ENCODE measurements at regions not wholly inside any gene's neighbourhood (a gene's known extent, or its start where the extent isn't known, plus 50 kb on each side); places are given as distances from the start of the nearest gene placed in this dataset.
"Not testable (repeated sequence)": the region's sequence is repeated elsewhere in the genome, so short reads cannot be mapped to it uniquely, and the experiment has no call there.

DNA sequence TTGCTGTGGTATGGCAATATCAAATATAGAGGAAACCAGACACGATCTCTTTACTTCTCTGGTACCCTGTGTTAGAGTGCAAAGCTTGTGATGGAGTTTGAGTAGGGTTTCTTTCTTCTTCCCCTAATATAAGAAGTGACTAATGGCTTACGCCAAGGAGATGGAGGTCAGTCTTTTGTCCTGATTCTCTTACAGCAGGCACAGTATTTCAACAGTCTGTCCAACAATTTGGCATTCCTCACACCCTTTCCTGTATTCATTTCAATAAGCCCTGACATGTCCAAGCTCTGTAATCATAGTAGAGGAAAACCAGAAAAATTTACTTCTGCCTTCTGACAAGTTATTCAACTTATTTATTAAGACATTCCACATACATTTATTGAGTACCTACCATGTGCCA, 546.2 kb downstream of the TMEM135 start:
- no peak for DNase-seq (ENCODE audit: low read depth in 2 of 3, low spot score in 2 of 3)

DNA sequence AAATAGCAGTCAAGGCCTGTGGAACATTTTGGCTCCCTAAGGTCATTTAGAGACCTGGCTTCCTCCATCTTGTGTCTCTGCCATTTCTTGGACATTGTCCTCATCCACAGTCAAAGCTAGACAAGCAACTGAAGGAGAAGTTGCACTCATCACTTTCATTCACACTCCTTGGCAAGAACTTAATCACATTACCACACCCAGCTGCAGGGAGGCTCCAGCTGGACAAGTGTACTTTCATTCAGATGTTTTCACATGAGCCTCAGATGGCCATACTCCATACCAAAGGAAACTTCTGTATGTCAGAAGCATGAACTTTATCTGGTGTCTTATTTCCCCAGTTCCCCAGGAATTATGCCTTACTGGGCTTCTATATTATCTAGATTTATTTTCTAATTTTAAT, 537.4 kb downstream of the TMEM135 start:
- DNase-seq (ENCODE audit: low read depth in 2 of 3, low spot score in 2 of 3): no peak

DNA sequence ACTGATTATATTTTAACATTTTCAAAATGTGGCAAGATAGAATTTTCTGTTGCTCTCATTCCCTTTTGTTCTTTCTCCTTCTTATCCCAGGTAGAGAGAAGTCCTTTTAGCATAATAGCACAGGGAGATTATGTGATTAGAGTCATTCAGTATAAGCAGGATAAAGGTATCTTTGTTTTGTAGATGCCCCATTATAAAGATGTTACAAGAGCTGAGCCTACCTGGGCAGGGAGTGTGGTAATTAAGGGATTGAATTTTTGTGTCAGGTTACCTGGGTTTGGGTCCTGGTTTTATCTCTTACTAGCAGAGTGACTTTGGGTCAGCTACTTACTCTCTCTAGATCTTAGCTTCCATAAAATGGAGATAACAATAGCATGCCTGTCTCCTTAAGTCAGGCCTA, 536.5 kb downstream of the TMEM135 start:
- no peak for DNase-seq (ENCODE audit: low read depth in 2 of 3, low spot score in 2 of 3)

DNA sequence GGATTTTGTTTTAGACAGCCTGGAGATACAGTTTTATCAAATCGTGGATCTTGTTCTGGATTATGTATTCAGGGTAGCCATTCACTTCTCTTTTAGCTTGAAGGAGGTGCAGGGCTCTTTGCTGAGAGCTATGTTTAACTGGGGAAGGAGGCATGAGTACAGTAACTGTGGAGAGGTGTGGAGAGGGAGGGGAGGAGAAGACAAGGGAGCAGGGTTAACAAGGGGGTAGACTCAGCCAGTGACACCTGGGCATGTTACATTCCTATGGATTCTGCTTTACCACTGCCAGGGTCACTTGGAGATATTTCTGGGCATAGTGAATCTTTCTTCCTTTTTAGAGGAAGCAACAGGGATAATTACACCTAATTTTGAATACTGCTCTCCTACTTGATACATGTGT, 536.0 kb downstream of the TMEM135 start:
- no peak for DNase-seq (ENCODE audit: low read depth in 2 of 3, low spot score in 2 of 3)

DNA sequence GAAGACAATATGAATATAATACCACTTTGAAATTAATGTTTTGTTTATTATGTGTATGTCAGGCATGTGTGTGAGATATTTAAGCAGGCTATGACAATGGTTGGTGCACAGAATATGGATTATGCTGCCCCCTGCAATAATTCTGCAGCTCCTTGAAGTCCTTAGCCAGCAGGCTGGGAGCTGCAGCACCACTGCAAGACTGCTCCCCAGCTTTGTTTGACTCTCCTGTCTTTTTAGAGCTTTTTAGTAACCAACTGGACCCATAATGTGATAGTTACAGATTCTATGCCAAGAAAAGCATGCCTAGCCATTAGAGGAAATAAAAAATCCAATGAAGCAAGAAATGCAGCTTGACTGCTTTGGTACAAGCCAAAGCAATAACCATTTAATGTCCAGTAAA, 535.1 kb downstream of the TMEM135 start:
- DNase-seq (ENCODE audit: low read depth in 2 of 3, low spot score in 2 of 3): no peak

DNA sequence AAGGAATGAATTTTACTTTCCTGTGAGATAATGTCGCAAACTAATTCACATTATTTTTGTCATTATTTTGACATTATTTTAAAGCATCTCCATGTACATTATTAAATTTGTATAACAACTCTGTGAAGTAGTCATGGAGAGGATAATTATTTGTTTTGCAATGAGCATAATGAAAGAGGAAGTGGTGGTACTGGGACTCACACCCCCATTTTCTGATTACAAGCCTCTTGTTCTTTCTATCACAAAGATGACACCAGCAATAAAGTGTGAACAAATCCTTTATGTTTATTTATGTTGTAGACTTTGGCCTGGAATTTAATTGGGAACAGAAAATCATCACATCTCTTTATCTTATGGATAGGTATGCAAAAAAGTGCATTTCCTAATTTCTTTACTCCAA, 522.6 kb downstream of the TMEM135 start:
- DNase-seq (ENCODE audit: low read depth in 2 of 3, low spot score in 2 of 3): peak in 1 of 3 donors; percentile 10

DNA sequence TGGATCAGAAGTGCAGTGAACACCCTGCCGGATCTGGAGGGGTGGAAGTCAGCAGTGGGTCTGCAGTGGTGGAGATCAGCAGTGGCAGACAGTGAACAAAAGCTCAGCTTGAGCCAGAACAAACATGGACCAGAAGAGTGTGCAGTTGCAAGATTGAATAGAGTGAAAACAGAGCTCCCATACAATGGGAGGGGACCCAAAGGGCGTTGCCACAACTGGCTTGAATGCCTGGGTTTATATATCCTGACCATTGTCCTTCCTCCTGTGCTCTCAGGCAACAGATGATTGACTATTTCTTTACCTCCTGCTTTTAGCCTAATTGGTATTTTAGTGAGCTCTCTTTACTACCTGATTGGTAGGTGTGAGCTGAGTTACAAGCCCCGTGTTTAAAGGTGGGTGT, 522.1 kb downstream of the TMEM135 start:
- DNase-seq (ENCODE audit: low read depth in 2 of 3, low spot score in 2 of 3): not testable (repeated sequence)

DNA sequence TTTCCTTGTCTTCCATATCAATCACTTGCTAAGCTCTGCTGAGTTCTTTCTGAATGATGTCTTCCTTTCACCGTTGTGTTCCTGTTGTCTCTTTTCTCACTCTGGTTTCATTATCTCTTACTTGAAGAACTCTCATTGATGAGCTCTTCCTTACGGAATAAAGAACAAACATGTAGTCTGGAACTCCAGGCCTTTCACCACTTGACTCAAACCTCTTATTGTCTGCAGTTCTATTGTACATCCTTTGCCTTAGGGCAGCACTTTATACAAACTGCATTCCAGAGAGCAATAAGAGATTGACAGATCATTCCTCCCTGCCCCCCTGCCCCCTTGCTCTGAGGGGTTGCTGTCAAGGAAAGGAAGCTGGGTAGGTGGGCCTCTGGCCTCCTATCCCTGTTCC, 517.4 kb downstream of the TMEM135 start:
- no peak for DNase-seq (ENCODE audit: low read depth in 2 of 3, low spot score in 2 of 3)

DNA sequence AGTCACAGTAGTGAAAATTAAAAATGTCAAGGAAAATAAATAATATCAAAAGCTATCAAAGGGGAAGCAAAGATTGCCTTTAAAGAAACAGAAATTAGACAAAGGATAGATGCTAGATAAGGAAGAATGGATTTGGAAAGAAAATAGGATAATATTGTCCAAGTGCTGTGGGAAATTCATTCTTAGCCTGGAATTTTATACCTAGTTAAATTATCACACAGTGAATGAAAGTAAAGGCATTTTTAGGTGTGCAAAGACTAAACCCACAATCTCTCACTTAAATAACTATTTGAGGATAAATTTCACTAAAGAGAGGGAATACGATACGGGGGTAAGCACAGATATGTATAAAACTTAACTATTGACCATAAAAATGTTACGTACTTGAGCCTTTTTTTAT, 511.1 kb downstream of the TMEM135 start:
- DNase-seq (ENCODE audit: low read depth in 2 of 3, low spot score in 2 of 3): no peak

DNA sequence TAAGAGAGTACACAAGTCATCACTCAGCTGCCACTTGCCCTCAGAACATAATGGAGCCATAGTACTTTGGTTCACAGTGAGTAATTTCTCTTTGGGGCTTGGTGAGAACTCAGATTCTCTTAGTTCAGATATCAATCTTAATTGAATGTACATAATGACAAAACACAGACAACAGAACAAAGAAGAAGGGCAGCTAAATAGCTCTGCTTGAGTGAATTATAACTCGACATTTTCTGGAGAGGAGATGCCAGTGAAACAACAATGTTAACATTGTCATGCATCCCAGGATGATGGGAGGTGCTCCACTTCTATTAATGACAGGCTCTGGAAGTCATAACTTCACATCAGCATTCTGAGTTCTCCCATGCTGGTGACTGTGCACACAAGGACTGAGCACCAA, 508.1 kb downstream of the TMEM135 start:
- no peak for DNase-seq (ENCODE audit: low read depth in 2 of 3, low spot score in 2 of 3)

DNA sequence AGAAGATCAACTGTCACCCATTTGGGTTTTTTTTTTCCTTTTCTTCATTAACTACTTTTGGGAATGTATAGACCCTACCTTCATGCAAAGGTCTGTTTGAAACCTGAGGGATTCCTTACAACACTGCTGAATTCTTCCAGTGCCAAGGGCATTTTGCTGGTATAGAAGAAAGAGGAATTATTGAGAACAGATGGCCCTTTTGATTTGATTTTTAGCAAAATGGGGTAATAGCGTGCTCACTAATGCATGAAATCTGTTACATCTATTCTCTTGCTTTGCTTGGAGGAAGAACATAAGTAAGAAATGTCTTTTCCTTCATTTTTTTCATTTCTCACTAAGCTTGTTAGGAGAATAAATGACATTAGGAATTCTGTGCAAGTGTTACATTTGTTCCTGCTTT, 501.9 kb downstream of the TMEM135 start:
- DNase-seq (ENCODE audit: low read depth in 2 of 3, low spot score in 2 of 3): no peak

DNA sequence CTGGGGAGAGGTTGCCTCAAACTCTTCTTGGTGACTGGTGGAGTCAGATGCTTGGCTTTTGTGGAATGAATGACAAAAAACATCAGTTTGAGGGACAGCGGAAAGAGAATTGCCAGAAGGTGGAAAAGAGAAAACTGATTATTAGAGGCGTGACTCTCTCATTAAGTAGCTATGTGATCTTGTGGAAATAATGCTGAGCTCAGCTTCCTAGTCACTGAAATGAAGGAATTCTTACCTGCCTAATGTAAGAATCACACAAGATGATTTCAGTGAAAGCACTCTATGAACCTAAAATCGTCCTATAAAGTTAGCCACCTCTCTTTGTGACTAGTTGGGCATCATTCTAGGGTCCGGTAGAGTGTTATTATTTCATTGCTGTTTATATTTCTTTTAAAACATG, 498.8 kb downstream of the TMEM135 start:
- no peak for DNase-seq (ENCODE audit: low read depth in 2 of 3, low spot score in 2 of 3)

DNA sequence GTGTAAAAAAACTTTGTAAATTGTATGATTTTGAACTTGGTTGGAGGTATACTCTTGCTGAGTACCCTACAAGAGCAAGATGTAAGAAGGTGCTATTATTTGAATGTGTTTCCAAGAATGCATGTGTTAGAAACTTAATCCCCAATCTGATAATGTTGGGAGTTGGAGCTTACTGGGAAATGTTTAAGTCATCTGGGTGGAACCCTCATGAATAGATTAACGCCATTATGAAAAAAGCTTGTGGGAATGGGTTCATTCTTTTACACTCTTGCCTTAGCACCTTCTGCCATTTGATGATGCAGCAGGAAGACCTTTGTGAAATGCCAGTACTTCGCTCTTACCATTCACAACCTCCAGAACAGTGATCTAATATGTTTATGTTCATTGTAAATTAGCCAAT, 498.3 kb downstream of the TMEM135 start:
- DNase-seq (ENCODE audit: low read depth in 2 of 3, low spot score in 2 of 3): no peak

DNA sequence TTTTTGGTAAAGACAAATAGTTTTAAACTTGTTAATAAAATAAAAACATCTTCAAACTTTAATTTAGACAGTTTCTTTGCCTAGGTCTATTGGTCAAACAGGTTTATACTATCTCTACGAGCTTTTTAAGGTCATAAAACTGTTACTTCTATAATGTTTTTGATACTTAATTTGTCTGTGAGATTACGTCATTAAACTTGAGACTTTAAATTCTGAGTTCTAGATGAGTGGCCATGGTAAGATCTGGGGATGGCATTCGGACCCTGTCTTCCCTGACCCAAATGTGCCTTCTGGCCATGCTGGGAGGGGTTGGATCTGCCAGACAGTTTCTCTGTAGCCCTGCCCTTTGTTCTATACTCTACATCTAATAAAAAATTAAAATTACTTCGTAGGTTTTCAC, 497.8 kb downstream of the TMEM135 start:
- DNase-seq (ENCODE audit: low read depth in 2 of 3, low spot score in 2 of 3): no peak

DNA sequence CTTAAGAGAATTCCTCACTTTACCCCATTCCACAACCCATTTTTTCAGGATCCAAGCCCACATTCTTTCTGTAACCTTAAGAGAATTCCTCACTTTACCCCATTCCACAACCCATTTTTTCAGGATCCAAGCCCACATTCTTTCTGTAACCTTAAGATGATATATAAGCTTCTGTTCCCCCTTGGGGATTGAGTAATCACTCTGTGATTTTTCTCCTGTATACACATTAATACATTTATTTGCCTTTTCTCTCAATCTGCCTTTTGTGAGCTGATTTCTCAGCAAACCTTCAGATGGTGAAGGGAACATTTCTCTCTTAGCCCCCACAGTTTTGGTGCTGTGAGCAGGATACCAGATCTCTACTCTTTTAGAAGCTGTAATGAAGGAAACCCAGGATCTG, 494.1 kb downstream of the TMEM135 start:
- DNase-seq (ENCODE audit: low read depth in 2 of 3, low spot score in 2 of 3): not testable (repeated sequence)

DNA sequence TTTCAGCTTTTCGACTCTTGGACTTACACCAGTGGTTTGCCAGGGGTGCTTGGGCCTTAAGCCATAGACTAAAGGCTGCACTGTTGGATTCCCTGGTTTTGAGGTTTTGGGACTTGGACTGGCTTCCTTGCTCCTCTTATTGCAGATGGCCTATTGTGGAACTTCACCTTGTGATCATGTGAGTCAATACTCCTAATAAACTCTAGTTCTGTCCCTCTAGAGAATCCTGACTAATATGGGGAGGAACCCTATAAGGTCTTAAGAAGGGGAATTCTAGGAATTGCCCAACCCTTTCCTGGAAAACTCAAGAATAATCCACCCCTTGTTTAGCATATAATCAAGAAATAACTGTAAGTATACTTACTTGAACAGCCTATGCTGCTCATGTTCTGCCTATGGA, 491.8 kb downstream of the TMEM135 start:
- no peak for DNase-seq (ENCODE audit: low read depth in 2 of 3, low spot score in 2 of 3)

DNA sequence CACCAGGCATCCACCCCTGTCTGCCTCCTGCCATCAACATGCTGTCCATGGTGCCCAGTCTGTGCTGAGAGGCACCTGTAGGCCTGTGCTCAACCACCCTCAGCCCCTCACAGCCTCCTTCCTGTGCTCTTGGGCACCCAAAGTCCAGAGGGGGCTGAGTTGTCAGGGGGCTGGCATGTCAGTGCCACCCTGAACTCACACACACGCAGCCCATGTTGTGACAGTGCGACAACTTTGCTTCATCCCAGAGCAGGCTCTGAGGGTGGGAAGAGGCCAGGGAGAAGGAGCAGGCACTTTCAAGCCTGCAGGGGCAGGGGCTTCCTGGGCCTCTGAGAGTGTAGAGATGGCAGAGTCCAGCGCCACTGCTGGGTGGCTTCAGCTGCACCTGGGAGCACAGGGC, 491.0 kb downstream of the TMEM135 start:
- DNase-seq (ENCODE audit: low read depth in 2 of 3, low spot score in 2 of 3): no peak

DNA sequence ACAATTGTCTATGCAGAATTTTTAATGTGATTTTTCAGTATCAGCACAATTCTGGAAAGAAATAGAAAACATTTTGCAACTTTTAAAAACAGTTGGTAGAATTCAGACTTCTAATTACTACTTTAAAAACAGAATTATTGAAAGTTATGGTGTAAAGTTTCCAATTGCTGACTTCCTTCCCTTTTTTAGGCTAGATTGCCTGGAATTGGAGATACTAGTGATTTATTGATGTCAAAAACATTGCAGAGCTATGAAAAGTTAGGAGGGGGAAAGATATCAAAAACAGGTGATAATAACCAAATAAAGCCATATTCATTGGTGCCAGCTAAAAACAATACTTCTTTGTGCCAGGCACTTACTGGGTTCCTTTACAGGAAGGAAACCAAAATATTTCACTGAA, 485.5 kb downstream of the TMEM135 start:
- DNase-seq (ENCODE audit: low read depth in 2 of 3, low spot score in 2 of 3): peak in 2 of 3 donors; percentile 15 to 69

DNA sequence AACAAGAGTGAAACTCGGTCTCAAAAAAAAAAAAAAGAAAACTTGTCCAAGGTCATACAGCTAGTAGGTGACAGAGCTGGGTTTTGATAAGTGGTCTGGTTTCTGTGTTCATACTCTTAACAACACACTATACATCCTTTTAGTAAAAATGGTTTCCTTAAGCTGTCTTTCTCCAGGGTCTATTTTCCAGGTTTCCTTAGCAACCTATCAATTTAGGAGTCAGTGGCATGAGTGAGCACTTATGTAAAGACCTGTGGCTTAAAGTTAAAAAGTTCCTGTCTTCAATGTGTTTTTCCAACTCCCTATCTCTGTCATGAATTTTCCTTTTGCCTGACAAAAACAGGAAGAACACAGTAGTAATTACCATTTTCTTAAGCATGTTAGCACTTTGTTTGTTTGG, 480.5 kb downstream of the TMEM135 start:
- DNase-seq (ENCODE audit: low read depth in 2 of 3, low spot score in 2 of 3): peak in 2 of 3 donors; percentile 22 to 70

DNA sequence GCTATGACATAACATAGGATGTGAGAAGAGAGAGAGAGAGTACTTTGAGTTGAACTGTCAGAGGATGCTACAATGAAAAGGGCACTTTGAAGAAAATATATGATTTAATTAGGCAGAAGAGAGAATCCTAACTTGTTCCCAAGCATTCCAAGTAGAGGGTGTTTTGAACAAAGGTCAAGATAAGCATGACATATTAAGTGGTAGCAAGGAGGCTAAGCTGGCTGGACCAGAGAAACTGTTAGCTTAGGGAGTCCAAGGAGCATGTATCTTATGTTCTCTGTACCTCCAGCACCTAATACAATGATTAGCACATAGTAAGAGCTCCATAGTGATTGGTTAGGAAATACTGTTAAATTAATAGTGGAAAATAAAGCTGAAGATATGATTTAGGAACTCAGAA, 479.6 kb downstream of the TMEM135 start:
- no peak for DNase-seq (ENCODE audit: low read depth in 2 of 3, low spot score in 2 of 3)

DNA sequence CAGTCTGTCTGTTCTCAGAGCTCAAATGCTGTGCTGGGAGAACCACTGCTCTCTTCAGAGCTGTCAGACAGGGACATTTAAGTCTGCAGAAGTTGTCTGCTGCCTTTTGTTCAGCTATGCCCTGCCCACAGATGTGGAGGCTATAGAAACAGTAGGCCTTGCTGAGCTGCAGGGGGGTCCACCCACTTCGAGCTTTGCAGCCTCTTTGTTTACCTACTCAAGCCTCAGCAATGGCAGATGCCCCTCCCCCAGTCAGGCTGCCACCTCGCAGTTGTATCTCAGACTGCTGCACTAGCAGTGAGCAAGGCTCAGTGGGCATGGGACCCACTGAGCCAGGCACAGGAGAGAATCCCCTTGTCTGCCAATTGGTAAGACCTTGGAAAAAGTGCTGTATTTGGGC, 470.0 kb downstream of the TMEM135 start:
- DNase-seq (ENCODE audit: low read depth in 2 of 3, low spot score in 2 of 3): not testable (repeated sequence)

DNA sequence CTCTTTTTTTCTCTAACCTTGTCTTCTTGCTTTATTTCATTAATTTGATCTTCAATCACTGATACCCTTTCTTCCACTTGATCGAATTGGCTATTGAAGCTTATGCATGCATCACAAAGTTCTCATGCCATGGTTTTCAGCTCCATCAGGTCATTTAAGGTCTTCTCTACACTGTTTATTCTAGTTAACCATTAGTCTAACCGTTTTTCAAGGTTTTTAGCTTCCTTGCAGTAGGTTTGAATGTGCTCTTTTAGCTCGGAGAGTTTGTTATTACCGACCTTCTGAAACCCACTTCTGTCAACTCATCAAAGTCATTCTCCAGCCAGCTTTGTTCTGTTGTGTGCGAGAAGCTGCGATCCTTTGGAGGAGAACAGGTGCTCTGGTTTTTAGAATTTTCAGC, 469.2 kb downstream of the TMEM135 start:
- DNase-seq (ENCODE audit: low read depth in 2 of 3, low spot score in 2 of 3): not testable (repeated sequence)

DNA sequence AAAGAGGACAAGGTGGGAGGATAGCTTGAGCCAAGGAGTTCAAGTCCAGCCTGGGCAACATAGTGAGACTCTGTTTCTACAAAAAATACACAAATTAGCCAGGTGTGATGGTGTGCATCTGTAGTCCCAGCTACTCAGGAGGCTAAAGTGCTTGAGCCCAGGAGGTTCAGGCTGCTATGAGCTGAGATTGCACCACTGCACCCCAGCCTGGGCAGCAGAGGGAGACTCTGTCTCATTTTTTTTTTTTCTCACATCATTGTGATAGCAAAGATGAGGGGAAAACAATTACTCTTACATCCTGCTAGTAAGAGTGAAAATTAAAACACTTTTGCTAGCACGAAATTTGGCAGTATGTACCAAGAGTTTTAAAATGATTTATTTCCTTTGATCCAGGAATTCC, 463.7 kb downstream of the TMEM135 start:
- DNase-seq (ENCODE audit: low read depth in 2 of 3, low spot score in 2 of 3): no peak

DNA sequence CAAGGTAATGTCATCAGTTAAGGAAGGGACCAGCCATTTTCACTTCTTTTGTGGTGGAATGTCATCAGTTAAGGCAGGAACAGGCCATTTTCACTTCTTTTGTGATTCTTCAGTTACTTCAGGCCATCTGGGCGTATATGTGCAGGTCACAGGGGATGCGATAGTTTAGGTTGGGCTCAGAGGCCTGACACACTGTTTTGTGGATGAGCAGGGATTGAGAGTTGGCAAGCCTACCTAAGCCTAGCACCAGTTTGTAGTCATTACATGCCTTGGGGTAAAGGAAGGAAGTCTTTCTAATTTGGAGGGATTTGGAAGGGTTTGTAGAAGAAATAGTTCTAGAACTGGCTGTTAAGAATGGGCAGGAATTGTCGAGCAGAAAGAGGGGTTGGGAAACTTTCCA, 457.2 kb downstream of the TMEM135 start:
- DNase-seq (ENCODE audit: low read depth in 2 of 3, low spot score in 2 of 3): not testable (repeated sequence)
